ENCODE measurements at regions not wholly inside any gene's neighbourhood (a gene's known extent, or its start where the extent isn't known, plus 50 kb on each side); places are given as distances from the start of the nearest gene placed in this dataset.
"Not testable (repeated sequence)": the region's sequence is repeated elsewhere in the genome, so short reads cannot be mapped to it uniquely, and the experiment has no call there.

DNA sequence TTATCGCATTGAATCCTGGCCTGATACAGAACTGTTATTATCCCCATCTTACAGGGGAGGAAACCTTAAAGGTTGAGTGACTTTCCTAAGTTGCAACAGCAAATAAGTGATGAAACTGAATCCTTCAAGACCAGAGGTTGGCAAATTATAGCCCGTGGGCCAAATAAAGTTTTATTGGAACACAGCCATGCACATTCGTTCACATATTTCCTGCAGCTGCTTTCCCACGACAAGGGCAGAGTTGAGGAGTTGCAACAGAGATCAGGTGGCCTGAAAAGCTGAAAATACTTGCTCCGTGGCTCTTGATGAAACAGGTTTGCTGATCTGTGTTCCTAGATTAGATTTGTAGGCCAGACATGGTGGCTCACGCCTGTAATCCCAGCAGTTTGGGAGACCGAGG lies 126.7 kb downstream of the PHETA1 start:
- no peaks in the 10 kb centered on the region for H3K9me3 ChIP-seq (ENCODE audit: control insufficient read depth, low read length)
- H3K4me1 ChIP-seq (ENCODE audit: control insufficient read depth, insufficient read depth, low read length, poor library complexity, severe bottlenecking): no peaks in the 10 kb centered on the region
- no peak overlapping the region for H3K27ac ChIP-seq (ENCODE audit: insufficient read depth, low read length, poor library complexity, severe bottlenecking)
- H3K27me3 ChIP-seq (replicated peaks; ENCODE audit: control insufficient read depth, insufficient read depth, low read length, poor library complexity, severe bottlenecking): no peaks in the 10 kb centered on the region
- H3K4me3 ChIP-seq (ENCODE audit: insufficient read depth, low read depth, low read length, poor library complexity, severe bottlenecking): no peak overlapping the region
- no peaks in the 10 kb centered on the region for H3K36me3 ChIP-seq (ENCODE audit: control insufficient read depth, insufficient read depth, low read length)
- DNase-seq: no peak

DNA sequence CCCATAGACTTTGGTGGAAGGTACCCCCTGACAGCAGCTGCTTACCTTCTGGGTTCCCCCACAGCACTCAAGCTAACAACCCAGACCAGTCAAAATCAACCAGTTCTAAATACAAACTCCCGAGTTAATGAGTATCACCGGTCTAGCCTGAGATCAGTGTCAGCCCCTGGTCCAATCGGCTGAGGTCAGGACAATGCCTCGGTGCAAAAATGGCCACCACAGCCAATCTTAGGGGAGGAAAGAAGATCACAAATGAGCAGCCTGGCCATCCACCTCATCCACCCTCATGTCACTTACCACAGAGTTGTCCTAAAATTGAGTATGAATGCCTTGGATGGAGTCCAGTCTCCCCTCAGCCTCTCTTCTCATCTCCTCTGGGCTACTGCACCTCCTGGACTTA lies 128.5 kb downstream of the PHETA1 start:
- no peaks in the 10 kb centered on the region for H3K4me1 ChIP-seq (ENCODE audit: control insufficient read depth, insufficient read depth, low read length, poor library complexity, severe bottlenecking)
- DNase-seq: no peak
- H3K4me3 ChIP-seq (ENCODE audit: insufficient read depth, low read depth, low read length, poor library complexity, severe bottlenecking): no peak overlapping the region
- no peak overlapping the region for H3K27ac ChIP-seq (ENCODE audit: insufficient read depth, low read length, poor library complexity, severe bottlenecking)
- H3K36me3 ChIP-seq (ENCODE audit: control insufficient read depth, insufficient read depth, low read length): no peaks in the 10 kb centered on the region
- no peaks in the 10 kb centered on the region for H3K27me3 ChIP-seq (replicated peaks; ENCODE audit: control insufficient read depth, insufficient read depth, low read length, poor library complexity, severe bottlenecking)
- peaks cover 4% of the 10 kb centered on the region for H3K9me3 ChIP-seq (ENCODE audit: control insufficient read depth, low read length)

DNA sequence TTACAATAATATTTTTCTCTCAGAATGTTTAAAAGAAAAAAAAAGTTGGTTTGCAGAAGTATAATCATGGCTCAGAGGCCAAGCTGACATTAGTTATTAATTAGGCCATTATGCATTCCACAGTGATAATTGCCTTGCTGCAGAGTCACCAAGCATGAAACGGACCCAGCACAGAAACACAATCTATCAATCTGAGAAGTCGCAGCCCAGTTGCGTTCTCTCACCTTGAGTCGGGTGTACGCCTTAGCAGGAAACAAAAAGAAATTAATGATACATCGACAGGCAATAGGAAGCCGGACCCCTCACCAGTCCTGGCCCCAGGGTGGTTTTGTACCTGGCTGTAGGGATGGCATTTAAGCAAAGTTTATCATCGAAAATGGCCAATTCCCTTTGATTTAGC lies 129.7 kb downstream of the PHETA1 start:
- DNase-seq: no peak
- no peaks in the 10 kb centered on the region for H3K4me1 ChIP-seq (ENCODE audit: control insufficient read depth, insufficient read depth, low read length, poor library complexity, severe bottlenecking)
- H3K36me3 ChIP-seq (ENCODE audit: control insufficient read depth, insufficient read depth, low read length): no peaks in the 10 kb centered on the region
- peaks cover 4% of the 10 kb centered on the region for H3K9me3 ChIP-seq (ENCODE audit: control insufficient read depth, low read length)
- no peak overlapping the region for H3K27ac ChIP-seq (ENCODE audit: insufficient read depth, low read length, poor library complexity, severe bottlenecking)
- H3K4me3 ChIP-seq (ENCODE audit: insufficient read depth, low read depth, low read length, poor library complexity, severe bottlenecking): no peak overlapping the region
- no peaks in the 10 kb centered on the region for H3K27me3 ChIP-seq (replicated peaks; ENCODE audit: control insufficient read depth, insufficient read depth, low read length, poor library complexity, severe bottlenecking)

DNA sequence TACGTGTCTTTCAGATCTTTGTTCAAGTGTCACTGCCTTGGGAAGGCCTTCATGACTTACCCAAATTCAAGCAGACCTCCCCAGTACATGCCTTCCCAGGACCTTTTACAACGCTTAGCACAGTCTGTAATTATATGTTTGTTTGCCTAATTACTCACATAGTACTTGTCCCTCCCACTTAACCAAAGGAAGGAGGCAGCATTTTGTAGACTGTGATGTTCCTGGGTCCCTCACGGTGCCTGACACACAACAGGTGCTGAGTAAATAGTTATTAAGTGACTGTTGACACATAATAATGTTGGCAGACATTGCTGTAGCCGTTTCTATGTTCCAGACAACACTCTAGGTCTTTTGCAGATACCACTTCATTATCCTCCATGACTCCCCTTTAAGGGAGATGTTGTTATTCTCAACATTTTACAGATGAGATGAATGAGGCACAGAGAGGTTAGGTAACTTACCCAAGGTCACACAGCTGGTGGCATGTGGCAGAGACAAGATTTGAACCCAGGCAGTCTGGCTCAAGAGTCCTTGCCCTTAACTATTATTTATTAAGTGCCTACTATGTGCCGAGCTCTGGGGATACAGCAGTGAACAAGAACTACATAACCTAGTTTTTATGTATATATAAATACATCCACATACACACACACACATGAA lies 130.7 kb downstream of the PHETA1 start:
- no peaks in the 10 kb centered on the region for H3K27me3 ChIP-seq (replicated peaks; ENCODE audit: control insufficient read depth, insufficient read depth, low read length, poor library complexity, severe bottlenecking)
- no peak overlapping the region for H3K4me3 ChIP-seq (ENCODE audit: insufficient read depth, low read depth, low read length, poor library complexity, severe bottlenecking)
- peaks cover 4% of the 10 kb centered on the region for H3K9me3 ChIP-seq (ENCODE audit: control insufficient read depth, low read length)
- H3K27ac ChIP-seq (ENCODE audit: insufficient read depth, low read length, poor library complexity, severe bottlenecking): no peak overlapping the region
- no peaks in the 10 kb centered on the region for H3K36me3 ChIP-seq (ENCODE audit: control insufficient read depth, insufficient read depth, low read length)
- no peaks in the 10 kb centered on the region for H3K4me1 ChIP-seq (ENCODE audit: control insufficient read depth, insufficient read depth, low read length, poor library complexity, severe bottlenecking)
- no peak for DNase-seq

DNA sequence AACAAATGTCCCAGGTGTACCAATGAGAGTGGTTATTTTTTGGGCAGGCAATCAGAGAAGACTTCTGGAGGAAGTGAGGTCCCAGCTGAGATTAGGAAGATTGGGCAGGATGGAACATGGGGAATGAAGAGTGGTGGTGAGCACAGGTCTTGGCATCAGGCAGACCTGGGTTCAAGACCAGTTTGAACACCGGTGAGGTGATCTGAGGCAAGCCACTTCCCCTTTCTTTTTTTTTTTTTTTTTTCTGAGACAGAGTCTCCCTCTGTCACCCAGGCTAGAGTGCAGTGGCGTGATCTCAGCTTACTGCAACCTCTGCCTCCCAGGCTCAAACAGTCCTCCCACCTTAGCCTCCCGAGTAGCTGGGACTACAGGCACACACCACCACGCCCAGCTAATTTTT lies 134.4 kb downstream of the PHETA1 start:
- H3K4me1 ChIP-seq (ENCODE audit: control insufficient read depth, insufficient read depth, low read length, poor library complexity, severe bottlenecking); H3K27ac ChIP-seq (ENCODE audit: insufficient read depth, low read length, poor library complexity, severe bottlenecking); H3K4me3 ChIP-seq (ENCODE audit: insufficient read depth, low read depth, low read length, poor library complexity, severe bottlenecking); H3K36me3 ChIP-seq (ENCODE audit: control insufficient read depth, insufficient read depth, low read length); DNase-seq; H3K27me3 ChIP-seq (replicated peaks; ENCODE audit: control insufficient read depth, insufficient read depth, low read length, poor library complexity, severe bottlenecking); H3K9me3 ChIP-seq (ENCODE audit: control insufficient read depth, low read length): not testable (repeated sequence)

DNA sequence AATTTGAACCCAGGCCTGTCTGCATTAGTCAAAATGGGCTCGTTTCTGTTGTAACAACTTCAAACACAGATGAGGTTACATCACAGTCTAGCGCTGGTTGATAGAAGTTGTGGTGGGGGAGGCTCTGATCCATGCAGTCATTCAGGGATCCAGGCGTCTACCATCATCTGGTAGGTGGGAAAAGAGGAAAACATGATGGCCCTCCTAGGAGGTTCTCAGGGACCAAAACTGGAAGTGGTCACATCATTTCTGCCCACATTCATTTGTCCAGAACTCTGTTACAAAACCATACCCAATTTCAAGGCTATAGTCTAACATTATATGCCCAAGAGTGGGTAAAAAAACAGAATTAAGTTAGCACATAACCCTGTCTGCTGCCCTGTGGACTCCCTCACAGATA lies 135.1 kb downstream of the PHETA1 start:
- Histone ChIP-seq H3K36me3 (ENCODE audit: control insufficient read depth, insufficient read depth, low read length) (no peaks in the 10 kb centered on the region), H3K4me1 (ENCODE audit: control insufficient read depth, insufficient read depth, low read length, poor library complexity, severe bottlenecking) (no peaks in the 10 kb centered on the region), H3K27me3 (replicated peaks; ENCODE audit: control insufficient read depth, insufficient read depth, low read length, poor library complexity, severe bottlenecking) (no peaks in the 10 kb centered on the region), H3K27ac (ENCODE audit: insufficient read depth, low read length, poor library complexity, severe bottlenecking) (no peak overlapping the region), H3K9me3 (ENCODE audit: control insufficient read depth, low read length) (peaks cover 4% of the 10 kb centered on the region), H3K4me3 (ENCODE audit: insufficient read depth, low read depth, low read length, poor library complexity, severe bottlenecking) (no peak overlapping the region)
- no peak for DNase-seq

DNA sequence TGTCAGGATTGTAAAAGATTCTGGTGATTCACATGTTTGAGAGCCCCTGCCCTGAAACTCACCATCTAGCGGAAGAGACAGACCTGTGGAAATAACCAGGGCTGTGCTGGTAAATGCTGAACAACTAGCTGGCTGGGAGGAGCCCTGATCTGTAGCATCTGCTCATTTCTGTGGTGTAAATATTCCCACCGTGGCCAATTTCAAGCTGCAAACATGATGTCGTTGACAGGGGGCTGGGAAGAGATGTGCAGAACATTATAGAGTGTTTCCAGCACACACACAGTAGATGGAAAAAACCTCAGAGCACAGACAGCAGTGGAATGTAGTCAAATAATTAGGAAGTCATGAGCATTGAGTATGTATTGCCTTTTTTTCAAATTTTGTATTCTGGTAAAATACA lies 138.2 kb downstream of the PHETA1 start:
- DNase-seq: no peak
- Histone ChIP-seq H3K27me3 (replicated peaks; ENCODE audit: control insufficient read depth, insufficient read depth, low read length, poor library complexity, severe bottlenecking) (no peaks in the 10 kb centered on the region), H3K27ac (ENCODE audit: insufficient read depth, low read length, poor library complexity, severe bottlenecking) (no peak overlapping the region), H3K9me3 (ENCODE audit: control insufficient read depth, low read length) (no peaks in the 10 kb centered on the region), H3K36me3 (ENCODE audit: control insufficient read depth, insufficient read depth, low read length) (no peaks in the 10 kb centered on the region), H3K4me3 (ENCODE audit: insufficient read depth, low read depth, low read length, poor library complexity, severe bottlenecking) (no peak overlapping the region), H3K4me1 (ENCODE audit: control insufficient read depth, insufficient read depth, low read length, poor library complexity, severe bottlenecking) (no peaks in the 10 kb centered on the region)

DNA sequence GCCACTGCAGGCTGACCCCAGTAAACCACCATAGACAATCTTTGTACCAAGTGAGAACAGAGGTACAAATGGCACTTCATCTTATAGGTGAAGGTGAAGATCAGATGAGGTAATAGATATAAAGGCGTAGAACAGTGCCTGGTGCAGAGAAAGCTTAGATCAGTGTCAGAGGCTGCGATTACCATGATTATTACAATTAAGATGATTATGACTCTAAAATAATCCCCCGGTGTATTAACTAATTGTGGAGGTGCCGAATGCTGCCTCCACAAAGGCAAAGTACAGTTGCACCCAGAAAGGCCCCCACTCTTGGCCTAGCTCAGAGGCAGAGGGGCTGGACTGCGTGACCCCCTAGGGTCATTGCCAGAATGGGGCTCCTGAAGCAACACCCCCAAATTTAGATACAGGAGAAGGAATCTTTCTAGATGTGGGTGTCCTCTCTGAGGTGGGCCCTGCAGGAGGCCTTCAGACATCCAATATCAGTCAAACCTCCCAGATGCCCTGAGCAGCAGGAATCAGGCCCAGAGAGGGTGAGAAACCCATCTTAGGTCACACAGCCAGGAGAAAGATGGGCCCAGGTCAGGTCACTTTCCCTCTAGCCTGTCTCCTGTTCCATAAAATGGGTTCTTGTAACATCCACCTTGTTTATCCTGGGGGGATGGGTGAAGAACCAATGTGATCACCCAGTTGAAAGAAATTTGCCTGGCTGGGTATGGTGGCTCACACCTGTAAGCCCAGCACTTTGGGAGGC lies 139.8 kb downstream of the PHETA1 start:
- H3K4me3 ChIP-seq (ENCODE audit: insufficient read depth, low read depth, low read length, poor library complexity, severe bottlenecking): no peak overlapping the region
- no peaks in the 10 kb centered on the region for H3K36me3 ChIP-seq (ENCODE audit: control insufficient read depth, insufficient read depth, low read length)
- H3K9me3 ChIP-seq (ENCODE audit: control insufficient read depth, low read length): no peaks in the 10 kb centered on the region
- H3K4me1 ChIP-seq (ENCODE audit: control insufficient read depth, insufficient read depth, low read length, poor library complexity, severe bottlenecking): no peaks in the 10 kb centered on the region
- no peak overlapping the region for H3K27ac ChIP-seq (ENCODE audit: insufficient read depth, low read length, poor library complexity, severe bottlenecking)
- no peak for DNase-seq
- no peaks in the 10 kb centered on the region for H3K27me3 ChIP-seq (replicated peaks; ENCODE audit: control insufficient read depth, insufficient read depth, low read length, poor library complexity, severe bottlenecking)

DNA sequence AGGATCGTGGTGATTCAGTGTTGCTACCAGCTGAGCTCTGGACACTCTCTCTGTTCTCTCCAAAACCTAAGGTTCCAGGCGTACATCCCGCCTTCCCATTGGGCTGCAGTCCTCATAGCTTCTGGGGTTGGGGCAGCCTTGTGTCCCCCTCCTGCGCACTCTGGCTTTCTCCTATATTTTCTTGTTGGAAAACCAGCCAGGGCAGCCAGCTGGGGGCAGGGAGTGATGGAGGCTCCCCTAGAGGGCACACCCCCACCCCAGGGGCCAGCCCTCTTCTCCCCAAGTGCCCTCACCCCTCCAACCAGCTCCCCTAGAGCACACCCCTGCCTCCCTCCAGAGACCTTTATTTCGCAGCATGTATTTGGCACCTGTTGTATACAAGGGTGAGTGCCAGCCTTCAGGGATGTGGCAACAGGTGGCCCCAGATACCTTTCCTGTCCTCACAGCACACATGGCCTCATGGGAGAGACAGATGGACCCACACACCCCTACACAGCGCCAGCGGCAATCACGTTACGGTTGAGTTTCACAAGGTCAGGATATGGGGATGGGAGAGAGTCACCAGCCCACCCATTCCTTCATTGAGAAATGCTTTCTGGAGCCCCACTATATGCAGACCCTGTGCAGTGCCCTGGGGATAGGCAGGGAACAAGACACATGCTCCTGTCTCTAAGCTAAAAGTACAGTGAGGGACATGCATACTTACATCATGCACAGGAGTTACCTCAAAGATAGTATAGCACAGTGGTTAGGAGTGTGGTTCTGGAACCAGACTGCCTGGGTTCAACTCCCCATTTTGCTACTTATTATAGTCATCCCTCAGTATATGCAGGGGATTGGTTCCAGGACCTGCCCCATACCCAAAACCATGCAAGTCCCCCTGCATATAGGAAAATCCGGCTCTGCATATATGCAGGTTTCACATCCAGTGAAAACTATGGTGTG lies 141.1 kb downstream of the PHETA1 start:
- Histone ChIP-seq H3K4me3 (ENCODE audit: insufficient read depth, low read depth, low read length, poor library complexity, severe bottlenecking) (no peak overlapping the region), H3K9me3 (ENCODE audit: control insufficient read depth, low read length) (no peaks in the 10 kb centered on the region), H3K27ac (ENCODE audit: insufficient read depth, low read length, poor library complexity, severe bottlenecking) (no peak overlapping the region), H3K36me3 (ENCODE audit: control insufficient read depth, insufficient read depth, low read length) (no peaks in the 10 kb centered on the region), H3K27me3 (replicated peaks; ENCODE audit: control insufficient read depth, insufficient read depth, low read length, poor library complexity, severe bottlenecking) (no peaks in the 10 kb centered on the region), H3K4me1 (ENCODE audit: control insufficient read depth, insufficient read depth, low read length, poor library complexity, severe bottlenecking) (no peaks in the 10 kb centered on the region)
- no peak for DNase-seq

DNA sequence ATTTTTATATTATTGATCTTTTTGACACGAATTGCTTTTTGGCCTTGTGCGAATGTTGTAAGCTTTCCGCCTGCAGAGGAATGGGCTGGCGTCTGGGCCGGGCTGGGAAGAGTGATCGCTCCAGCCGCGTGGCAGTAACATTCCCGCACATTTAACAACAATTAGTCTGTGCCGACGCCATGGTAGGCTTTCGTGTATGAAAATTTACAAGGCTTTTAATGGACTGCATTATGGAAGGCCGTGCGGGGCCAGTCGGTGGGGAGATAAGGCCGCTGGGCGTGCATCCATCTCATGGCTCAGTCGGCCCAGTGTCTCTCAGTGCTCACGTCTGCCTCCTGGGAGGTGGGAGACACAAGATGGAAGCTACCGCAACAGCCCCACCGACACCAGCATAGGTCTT lies 142.2 kb downstream of the PHETA1 start:
- Histone ChIP-seq H3K4me3 (ENCODE audit: insufficient read depth, low read depth, low read length, poor library complexity, severe bottlenecking) (no peak overlapping the region), H3K36me3 (ENCODE audit: control insufficient read depth, insufficient read depth, low read length) (no peaks in the 10 kb centered on the region), H3K4me1 (ENCODE audit: control insufficient read depth, insufficient read depth, low read length, poor library complexity, severe bottlenecking) (no peaks in the 10 kb centered on the region), H3K9me3 (ENCODE audit: control insufficient read depth, low read length) (no peaks in the 10 kb centered on the region), H3K27ac (ENCODE audit: insufficient read depth, low read length, poor library complexity, severe bottlenecking) (no peak overlapping the region), H3K27me3 (replicated peaks; ENCODE audit: control insufficient read depth, insufficient read depth, low read length, poor library complexity, severe bottlenecking) (no peaks in the 10 kb centered on the region)
- no peak for DNase-seq
